GM12864 (cell line): ENCODE measurements at regions not wholly inside any gene's neighbourhood (a gene's known extent, or its start where the extent isn't known, plus 50 kb on each side); places are given as distances from the start of the nearest gene placed in this dataset.

ENCODE experiments used
- DNase-seq: peaks from one replicate; pipeline ENCODE4 v3.0.0-alpha.2; 2011; ENCODE audit warnings: low read depth
- H3K4me3 ChIP-seq: 2 replicates; pipeline ENCODE4 v1.5.1; 2011; ENCODE audit warnings: mild to moderate bottlenecking, low read depth, low read length, control low read depth
- TF ChIP-seq, protein P1 (sequence below): IDR thresholded peaks from 2 replicates; pipeline ENCODE4 v1.5.1; 2011; ENCODE audit warnings: low read depth, mild to moderate bottlenecking, moderate library complexity, low read length, control low read depth, inconsistent platforms; ENCODE audit errors: missing control alignments

DNA sequence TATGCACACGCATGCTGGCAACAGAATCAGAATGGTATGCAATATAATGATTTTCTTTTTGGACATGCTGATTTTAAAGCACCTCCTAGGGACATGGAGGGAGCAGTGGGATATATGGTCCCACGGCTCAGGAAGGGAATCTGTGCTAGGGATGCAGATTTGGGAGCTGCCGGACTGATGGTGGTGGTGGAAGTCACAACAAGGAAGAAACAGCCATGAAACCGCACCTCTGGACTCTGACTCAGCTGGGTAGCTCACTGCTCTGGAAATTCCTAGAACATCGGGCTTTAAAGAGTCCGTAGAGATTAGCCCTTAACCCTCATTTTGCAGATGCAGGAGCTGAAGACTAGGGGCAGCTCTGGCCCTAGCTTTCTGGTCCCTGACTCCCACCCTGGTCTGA, 364.3 kb upstream of the KLHL29 start:
- no peak overlapping the region for H3K4me3 ChIP-seq
- TF ChIP-seq, protein P1, sequence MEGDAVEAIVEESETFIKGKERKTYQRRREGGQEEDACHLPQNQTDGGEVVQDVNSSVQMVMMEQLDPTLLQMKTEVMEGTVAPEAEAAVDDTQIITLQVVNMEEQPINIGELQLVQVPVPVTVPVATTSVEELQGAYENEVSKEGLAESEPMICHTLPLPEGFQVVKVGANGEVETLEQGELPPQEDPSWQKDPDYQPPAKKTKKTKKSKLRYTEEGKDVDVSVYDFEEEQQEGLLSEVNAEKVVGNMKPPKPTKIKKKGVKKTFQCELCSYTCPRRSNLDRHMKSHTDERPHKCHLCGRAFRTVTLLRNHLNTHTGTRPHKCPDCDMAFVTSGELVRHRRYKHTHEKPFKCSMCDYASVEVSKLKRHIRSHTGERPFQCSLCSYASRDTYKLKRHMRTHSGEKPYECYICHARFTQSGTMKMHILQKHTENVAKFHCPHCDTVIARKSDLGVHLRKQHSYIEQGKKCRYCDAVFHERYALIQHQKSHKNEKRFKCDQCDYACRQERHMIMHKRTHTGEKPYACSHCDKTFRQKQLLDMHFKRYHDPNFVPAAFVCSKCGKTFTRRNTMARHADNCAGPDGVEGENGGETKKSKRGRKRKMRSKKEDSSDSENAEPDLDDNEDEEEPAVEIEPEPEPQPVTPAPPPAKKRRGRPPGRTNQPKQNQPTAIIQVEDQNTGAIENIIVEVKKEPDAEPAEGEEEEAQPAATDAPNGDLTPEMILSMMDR: no peak
- DNase-seq: no peak

DNA sequence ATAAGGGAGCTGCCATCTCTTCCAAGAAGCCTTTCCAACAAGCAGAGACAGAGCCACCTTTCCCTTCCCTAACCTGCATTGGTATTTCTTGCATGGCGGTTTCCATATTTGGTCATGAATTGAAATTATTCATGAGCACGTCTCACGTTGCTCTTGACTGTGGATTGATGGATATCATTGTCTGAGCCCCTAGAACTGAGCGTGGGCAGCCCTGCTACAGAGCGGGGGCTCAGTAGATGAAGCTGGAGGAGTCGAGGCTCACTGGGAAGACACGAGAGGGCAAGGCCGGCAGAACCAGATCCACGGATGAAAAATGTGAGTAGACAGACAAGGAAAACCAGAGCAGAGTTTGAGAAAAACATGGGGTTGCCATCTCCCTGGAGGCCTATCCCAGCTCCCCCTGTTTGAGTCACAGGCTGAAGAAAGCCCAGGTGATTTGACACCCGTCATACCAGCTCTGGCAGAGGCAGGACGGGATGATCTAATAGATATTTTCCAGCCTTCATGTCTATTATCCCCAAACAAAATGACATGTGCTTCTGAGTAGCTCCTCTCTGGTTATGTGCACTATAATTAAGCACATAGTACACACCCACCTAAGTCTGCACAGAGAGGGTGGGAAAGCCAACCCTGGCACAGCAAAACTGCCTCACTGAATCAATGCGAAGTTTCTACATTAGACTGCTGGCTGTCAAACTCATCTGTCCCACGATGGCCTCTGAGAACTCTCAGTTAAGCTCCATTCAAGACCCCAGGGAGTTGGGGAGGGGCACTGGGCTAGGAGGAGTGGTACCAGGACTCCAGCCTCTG, 363.5 kb upstream of the KLHL29 start:
- TF ChIP-seq, protein P1: no peak
- no peak for DNase-seq
- H3K4me3 ChIP-seq: no peak overlapping the region

DNA sequence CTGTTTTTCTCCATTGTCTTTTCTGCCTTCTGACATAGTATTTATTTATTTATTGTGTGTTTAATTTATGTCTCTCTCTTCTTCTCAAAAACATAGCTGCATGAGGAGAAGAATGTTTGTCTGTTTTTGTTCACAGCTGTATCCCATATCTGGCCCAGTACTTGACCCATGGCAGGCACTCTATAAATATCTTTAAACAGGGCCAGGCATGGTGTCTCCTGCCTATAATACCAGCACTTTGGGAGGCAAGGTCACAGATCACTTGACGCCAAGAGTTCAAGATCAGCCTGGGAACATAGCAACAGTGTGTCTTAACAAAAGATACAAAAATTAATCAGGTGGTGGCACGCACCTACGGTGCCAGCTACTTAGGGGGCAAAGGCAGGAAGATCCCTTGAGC, 361.3 kb upstream of the KLHL29 start:
- no peak overlapping the region for H3K4me3 ChIP-seq
- TF ChIP-seq, protein P1: no peak
- no peak for DNase-seq

DNA sequence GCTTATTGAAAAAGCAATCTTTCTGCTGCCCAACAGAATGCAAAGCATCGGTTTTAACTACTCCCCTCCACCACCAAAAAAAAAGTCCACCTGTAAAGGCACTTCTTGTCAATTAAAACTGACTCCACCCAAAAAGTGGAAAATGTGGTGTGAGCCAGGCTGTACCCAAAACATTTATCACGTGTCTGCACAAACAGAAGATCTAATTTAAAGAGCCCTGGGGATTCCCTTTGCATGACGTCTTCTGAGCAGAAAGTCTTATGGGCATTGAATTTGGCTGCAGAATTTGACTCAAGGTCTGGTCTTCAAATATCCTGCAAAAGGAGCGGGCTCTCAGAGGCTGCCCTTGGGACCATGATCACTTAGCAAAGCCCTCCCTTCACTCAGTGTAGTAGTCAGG, 358.3 kb upstream of the KLHL29 start:
- TF ChIP-seq, protein P1: no peak
- DNase-seq: no peak
- no peak overlapping the region for H3K4me3 ChIP-seq

DNA sequence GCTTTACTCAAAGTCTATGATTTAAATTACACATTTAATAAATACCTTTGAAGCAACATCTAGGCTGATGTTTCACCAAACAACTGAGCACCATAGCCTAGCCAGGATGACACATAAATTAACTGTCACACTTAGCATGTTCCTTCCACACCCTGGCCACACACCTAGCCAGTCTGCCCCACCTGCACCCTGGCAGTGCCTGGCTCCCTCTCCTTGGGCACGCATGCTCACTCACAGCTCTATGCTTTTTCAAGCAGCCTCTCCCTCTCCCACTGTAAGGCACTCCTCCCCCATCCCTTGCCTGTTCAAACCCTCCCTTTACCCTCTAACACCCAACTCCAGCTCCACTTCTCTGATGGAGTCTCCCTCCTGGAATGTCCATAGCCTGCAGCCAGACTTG, 357.6 kb upstream of the KLHL29 start:
- TF ChIP-seq, protein P1: no peak
- H3K4me3 ChIP-seq: no peak overlapping the region
- DNase-seq: no peak

DNA sequence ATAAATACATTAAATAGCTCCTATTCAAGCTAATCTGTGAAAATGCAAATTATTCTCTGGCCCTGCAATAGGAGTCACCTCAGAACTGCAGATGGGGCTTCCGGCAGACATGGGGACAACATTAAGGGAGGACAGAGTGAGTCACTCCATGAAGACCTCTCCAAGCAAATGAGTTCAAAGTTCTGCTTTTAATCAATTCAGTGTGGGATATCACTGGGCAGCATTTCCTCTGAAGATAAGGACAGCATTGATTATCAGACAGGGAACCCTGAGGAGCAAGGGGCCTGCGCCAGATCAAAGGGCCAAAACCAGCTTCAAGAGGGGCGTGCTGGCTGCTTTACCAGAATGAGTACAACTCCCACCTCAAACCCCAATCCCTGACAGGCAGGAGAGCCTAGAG, 356.9 kb upstream of the KLHL29 start:
- TF ChIP-seq, protein P1: no peak
- no peak for DNase-seq
- no peak overlapping the region for H3K4me3 ChIP-seq

DNA sequence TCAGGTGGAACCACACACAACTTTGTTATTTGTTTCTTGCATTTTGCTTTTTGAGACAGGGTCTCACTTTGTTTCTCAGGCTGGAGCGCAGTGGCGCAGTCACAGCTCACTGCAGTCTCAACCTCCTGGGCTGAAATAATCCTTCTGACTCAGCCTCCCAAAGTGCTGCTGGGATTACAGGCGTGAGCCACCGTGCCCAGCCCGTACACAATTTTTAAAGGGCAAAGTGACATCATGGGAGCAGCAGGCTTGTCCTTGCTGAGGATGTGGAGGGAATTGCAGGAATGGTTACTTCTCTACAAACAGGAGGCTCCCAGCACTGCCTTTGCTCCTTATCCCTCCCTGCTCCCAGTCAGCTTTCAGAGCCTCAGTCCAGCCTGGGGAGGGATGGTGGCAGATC, 355.9 kb upstream of the KLHL29 start:
- no peak for DNase-seq

More for the DNA sequence above, 355.9 kb upstream of the KLHL29 start:
- H3K4me3 ChIP-seq: no peak overlapping the region
- TF ChIP-seq, protein P1: no peak
